ENCODE measurements at regions not wholly inside any gene's neighbourhood (a gene's known extent, or its start where the extent isn't known, plus 50 kb on each side); places are given as distances from the start of the nearest gene placed in this dataset.

DNA sequence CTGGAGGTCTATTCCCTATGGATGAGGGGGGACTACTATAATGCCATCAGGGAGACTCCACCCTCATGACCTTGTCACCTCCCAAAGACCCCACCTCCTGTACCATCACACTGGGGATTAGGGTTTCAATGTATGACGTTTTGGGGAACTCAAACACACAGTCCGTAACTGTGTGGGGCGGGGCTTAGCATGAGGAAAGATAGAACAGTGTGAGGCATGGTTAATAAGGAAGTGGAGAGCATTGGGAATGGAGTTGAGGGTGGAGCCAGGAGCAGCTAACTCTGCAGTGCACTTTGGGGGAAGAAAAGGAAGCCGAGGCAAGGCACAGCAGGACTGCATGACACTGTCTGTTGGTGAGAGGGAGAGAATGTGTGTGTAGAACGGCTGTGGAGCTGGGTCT, 90.9 kb upstream of the AGBL1 start:
- no peaks in the 10 kb centered on the region for H3K79me2 ChIP-seq (ENCODE audit: control insufficient read depth, insufficient read depth, low read length)
- Mint-ChIP-seq H3K4me3 (no peak overlapping the region), H3K27me3 (peaks cover 3% of the 10 kb centered on the region), H3K4me1 (no peaks in the 10 kb centered on the region), H3K27ac (no peak overlapping the region), H3K9me3 (ENCODE audit: insufficient read depth) (no peaks in the 10 kb centered on the region)
- no peaks in the 10 kb centered on the region for H3K9me3 ChIP-seq (ENCODE audit: control extremely low read depth in 1 of 3, control insufficient read depth in 2 of 3, insufficient read depth in 1 of 3, low read length in 2 of 3)
- no peaks in the 10 kb centered on the region for H3K36me3 ChIP-seq (replicated peaks in 1 of 2; ENCODE audit: control extremely low read depth in 1 of 2, control insufficient read depth in 1 of 2, extremely low read depth in 1 of 2, insufficient read depth in 2 of 2, low read length in 1 of 2)
- TF ChIP-seq EZH2 (IDR thresholded peaks at IDR 0.05; ENCODE audit: borderline replicate concordance, insufficient read depth, low read depth, low read length, poor library complexity, severe bottlenecking): no peak
- TF ChIP-seq, protein P1, sequence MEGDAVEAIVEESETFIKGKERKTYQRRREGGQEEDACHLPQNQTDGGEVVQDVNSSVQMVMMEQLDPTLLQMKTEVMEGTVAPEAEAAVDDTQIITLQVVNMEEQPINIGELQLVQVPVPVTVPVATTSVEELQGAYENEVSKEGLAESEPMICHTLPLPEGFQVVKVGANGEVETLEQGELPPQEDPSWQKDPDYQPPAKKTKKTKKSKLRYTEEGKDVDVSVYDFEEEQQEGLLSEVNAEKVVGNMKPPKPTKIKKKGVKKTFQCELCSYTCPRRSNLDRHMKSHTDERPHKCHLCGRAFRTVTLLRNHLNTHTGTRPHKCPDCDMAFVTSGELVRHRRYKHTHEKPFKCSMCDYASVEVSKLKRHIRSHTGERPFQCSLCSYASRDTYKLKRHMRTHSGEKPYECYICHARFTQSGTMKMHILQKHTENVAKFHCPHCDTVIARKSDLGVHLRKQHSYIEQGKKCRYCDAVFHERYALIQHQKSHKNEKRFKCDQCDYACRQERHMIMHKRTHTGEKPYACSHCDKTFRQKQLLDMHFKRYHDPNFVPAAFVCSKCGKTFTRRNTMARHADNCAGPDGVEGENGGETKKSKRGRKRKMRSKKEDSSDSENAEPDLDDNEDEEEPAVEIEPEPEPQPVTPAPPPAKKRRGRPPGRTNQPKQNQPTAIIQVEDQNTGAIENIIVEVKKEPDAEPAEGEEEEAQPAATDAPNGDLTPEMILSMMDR (IDR thresholded peaks at IDR 0.05): no peak
- no peaks in the 10 kb centered on the region for H3K4me1 ChIP-seq (ENCODE audit: control insufficient read depth in 2 of 2, insufficient read depth in 2 of 2, low read length in 2 of 2)
- H4K20me1 ChIP-seq (ENCODE audit: control insufficient read depth, insufficient read depth, low read length, poor library complexity, severe bottlenecking): no peaks in the 10 kb centered on the region
- ATAC-seq (ENCODE audit: low read depth) (no peak), DNase-seq (no peak)
- H2AFZ ChIP-seq (ENCODE audit: insufficient read depth, low read depth, low read length, poor library complexity, severe bottlenecking): no peak overlapping the region
- POLR2A ChIA-PET: no interaction called here
- no peaks in the 10 kb centered on the region for H3K27me3 ChIP-seq (replicated peaks in 1 of 4; ENCODE audit: control extremely low read depth in 1 of 4, control insufficient read depth in 3 of 4, insufficient read depth in 4 of 4, low read length in 3 of 4)
- CTCF ChIA-PET: no interaction called here
- no peak overlapping the region for H3K9ac ChIP-seq (ENCODE audit: low read length)
- WGBS (ENCODE audit: insufficient coverage): 64% methylated on average over 5 of the region's 5 CpGs
- intact Hi-C loops (cut with micrococcal nuclease): no loop called here
- no peak overlapping the region for H3K4me3 ChIP-seq (ENCODE audit: control extremely low read depth in 1 of 5, extremely low read depth in 1 of 5, insufficient read depth in 1 of 5, low read depth in 2 of 5, low read length in 4 of 5)
- no peak overlapping the region for H3K27ac ChIP-seq (ENCODE audit: low read length in 2 of 2)
- no peak overlapping the region for H3K4me2 ChIP-seq (replicated peaks; ENCODE audit: low read depth, low read length, poor library complexity, severe bottlenecking)

DNA sequence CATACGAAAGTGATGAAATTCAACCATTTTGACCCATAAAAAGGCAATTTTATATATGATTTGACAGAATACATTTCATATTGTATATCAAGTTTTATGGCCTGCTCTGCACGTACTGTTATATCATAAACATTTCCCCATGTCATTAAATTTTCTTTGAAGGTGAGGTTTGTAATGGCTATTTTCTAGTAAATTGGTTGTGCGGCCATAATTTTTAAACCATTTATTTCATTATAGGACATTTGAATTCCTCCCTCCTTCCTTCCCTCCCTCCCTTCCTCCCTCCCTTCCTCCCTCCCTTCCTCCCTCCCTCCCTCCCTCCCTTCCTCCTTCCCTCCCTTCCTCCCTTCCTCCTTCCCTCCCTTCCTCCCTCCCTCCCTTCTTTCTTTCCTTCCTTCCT, 87.4 kb upstream of the AGBL1 start:
- CTCF ChIA-PET: no interaction called here
- no CpG with 5 or more reads among the region's 3 CpGs for WGBS (ENCODE audit: insufficient coverage)
- POLR2A ChIA-PET: no interaction called here

More for the DNA sequence above, 87.4 kb upstream of the AGBL1 start:
- Histone ChIP-seq H3K9ac (ENCODE audit: low read length) (no peak overlapping the region), H3K27me3 (replicated peaks in 1 of 4; ENCODE audit: control extremely low read depth in 1 of 4, control insufficient read depth in 3 of 4, insufficient read depth in 4 of 4, low read length in 3 of 4) (no peaks in the 10 kb centered on the region), H3K27ac (ENCODE audit: low read length in 2 of 2) (no peak overlapping the region), H3K4me3 (ENCODE audit: control extremely low read depth in 1 of 5, extremely low read depth in 1 of 5, insufficient read depth in 1 of 5, low read depth in 2 of 5, low read length in 4 of 5) (no peak overlapping the region), H3K4me1 (ENCODE audit: control insufficient read depth in 2 of 2, insufficient read depth in 2 of 2, low read length in 2 of 2) (no peaks in the 10 kb centered on the region), H3K36me3 (replicated peaks in 1 of 2; ENCODE audit: control extremely low read depth in 1 of 2, control insufficient read depth in 1 of 2, extremely low read depth in 1 of 2, insufficient read depth in 2 of 2, low read length in 1 of 2) (no peaks in the 10 kb centered on the region), H4K20me1 (ENCODE audit: control insufficient read depth, insufficient read depth, low read length, poor library complexity, severe bottlenecking) (no peaks in the 10 kb centered on the region), H3K9me3 (ENCODE audit: control extremely low read depth in 1 of 3, control insufficient read depth in 2 of 3, insufficient read depth in 1 of 3, low read length in 2 of 3) (peaks cover 0 to 3% (median 0%) of the 10 kb centered on the region in 3 donors), H3K79me2 (ENCODE audit: control insufficient read depth, insufficient read depth, low read length) (no peaks in the 10 kb centered on the region), H2AFZ (ENCODE audit: insufficient read depth, low read depth, low read length, poor library complexity, severe bottlenecking) (no peak overlapping the region), H3K4me2 (replicated peaks; ENCODE audit: low read depth, low read length, poor library complexity, severe bottlenecking) (no peak overlapping the region)
- intact Hi-C loops (cut with micrococcal nuclease): no loop called here
- peaks cover 8% of the 10 kb centered on the region for H3K27me3 Mint-ChIP-seq
- no peak for DNase-seq
- no peak overlapping the region for H3K27ac Mint-ChIP-seq
- no peak for TF ChIP-seq EZH2 (IDR thresholded peaks at IDR 0.05; ENCODE audit: borderline replicate concordance, insufficient read depth, low read depth, low read length, poor library complexity, severe bottlenecking)
- TF ChIP-seq, protein P1 (IDR thresholded peaks at IDR 0.05): no peak
- no peak for ATAC-seq (ENCODE audit: low read depth)
- H3K4me3 Mint-ChIP-seq: no peak overlapping the region
- peaks cover 3% of the 10 kb centered on the region for H3K9me3 Mint-ChIP-seq (ENCODE audit: insufficient read depth)
- H3K4me1 Mint-ChIP-seq: no peaks in the 10 kb centered on the region

All from B cell (primary cell).